ENCODE measurements at regions not wholly inside any gene's neighbourhood (a gene's known extent, or its start where the extent isn't known, plus 50 kb on each side); places are given as distances from the start of the nearest gene placed in this dataset.

DNA sequence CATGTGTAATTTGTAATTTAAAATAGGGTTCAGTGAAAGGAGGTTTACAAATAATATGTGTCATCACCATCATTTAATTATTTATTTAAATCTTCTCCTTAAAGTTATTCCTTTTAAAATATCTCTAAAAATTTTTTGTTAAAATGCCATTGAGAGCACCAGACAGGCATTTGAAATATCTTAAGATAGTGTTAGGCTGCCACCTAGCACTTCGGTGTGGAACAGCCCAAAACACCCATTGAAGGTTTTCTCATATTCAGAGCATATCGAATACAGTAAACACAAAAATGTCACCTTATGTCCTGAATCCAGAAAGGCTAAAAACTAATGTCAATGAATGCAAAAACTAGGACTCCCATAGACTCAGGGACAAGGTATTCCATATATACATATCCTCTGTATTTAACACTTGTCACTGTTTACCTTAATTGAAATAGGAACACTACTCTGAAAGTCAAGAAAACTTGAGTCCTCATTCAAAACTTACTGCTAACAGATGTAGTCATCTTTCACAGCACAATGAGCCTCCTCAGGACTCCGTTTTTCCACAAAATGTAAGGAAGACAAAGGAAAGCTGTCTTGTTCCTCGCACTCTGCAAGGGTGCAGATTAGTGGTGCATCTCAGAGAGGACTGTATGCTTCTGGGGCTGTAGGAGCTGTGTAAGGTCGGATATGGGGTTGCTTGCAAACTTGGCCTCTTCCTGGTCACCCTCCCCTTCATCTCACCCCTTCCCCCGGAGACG, 329.5 kb downstream of the PAX3 start:
- TF ChIP-seq, protein P1, sequence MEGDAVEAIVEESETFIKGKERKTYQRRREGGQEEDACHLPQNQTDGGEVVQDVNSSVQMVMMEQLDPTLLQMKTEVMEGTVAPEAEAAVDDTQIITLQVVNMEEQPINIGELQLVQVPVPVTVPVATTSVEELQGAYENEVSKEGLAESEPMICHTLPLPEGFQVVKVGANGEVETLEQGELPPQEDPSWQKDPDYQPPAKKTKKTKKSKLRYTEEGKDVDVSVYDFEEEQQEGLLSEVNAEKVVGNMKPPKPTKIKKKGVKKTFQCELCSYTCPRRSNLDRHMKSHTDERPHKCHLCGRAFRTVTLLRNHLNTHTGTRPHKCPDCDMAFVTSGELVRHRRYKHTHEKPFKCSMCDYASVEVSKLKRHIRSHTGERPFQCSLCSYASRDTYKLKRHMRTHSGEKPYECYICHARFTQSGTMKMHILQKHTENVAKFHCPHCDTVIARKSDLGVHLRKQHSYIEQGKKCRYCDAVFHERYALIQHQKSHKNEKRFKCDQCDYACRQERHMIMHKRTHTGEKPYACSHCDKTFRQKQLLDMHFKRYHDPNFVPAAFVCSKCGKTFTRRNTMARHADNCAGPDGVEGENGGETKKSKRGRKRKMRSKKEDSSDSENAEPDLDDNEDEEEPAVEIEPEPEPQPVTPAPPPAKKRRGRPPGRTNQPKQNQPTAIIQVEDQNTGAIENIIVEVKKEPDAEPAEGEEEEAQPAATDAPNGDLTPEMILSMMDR (IDR thresholded peaks at IDR 0.05 in 2 of 3, conservative IDR thresholded peaks at IDR 0.05 in 1 of 3; ENCODE audit: borderline replicate concordance in 1 of 3, insufficient read depth in 1 of 3, low read depth in 2 of 3, low read length in 2 of 3) = peak; percentile 47 to 62 (median 55); a peak in 5 of 6 replicates
- no peak for TF ChIP-seq EZH2phosphoT487 (IDR thresholded peaks at IDR 0.05; ENCODE audit: borderline replicate concordance)
- TF ChIP-seq, protein P2, sequence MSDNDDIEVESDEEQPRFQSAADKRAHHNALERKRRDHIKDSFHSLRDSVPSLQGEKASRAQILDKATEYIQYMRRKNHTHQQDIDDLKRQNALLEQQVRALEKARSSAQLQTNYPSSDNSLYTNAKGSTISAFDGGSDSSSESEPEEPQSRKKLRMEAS (IDR thresholded peaks at IDR 0.05) = no peak
- TF ChIP-seq EZH2 (IDR thresholded peaks at IDR 0.05) = no peak
- peak; percentile 79 for TF ChIP-seq RAD21 (IDR thresholded peaks at IDR 0.05; ENCODE audit: low read depth)
- TF ChIP-seq ZNF274 (IDR thresholded peaks at IDR 0.05; ENCODE audit: low read depth, low read length) = no peak
- TF ChIP-seq POLR2AphosphoS5 (IDR thresholded peaks at IDR 0.05; ENCODE audit: low read depth, low read length) = no peak
- no peak for TF ChIP-seq POLR2A (IDR thresholded peaks at IDR 0.05; ENCODE audit: borderline replicate concordance, extremely low read depth, insufficient read depth, insufficient read length)
- TF ChIP-seq TCF7L2 (IDR thresholded peaks at IDR 0.05; ENCODE audit: borderline replicate concordance, extremely low read depth, insufficient read depth, insufficient read length) = no peak
- no peak for TF ChIP-seq JUND (IDR thresholded peaks at IDR 0.05)
- TF ChIP-seq SRF (IDR thresholded peaks at IDR 0.05; ENCODE audit: low read depth) = no peak
- TF ChIP-seq EGR1 (IDR thresholded peaks at IDR 0.05; ENCODE audit: low read depth) = no peak
- no peak for TF ChIP-seq SP1 (IDR thresholded peaks at IDR 0.05; ENCODE audit: low read depth)
- no peak for TF ChIP-seq CEBPB (IDR thresholded peaks at IDR 0.05; ENCODE audit: low read depth)

Measured in HCT116 (cell line).